Head of caudate nucleus (tissue), 42 donors: ENCODE measurements at regions not wholly inside any gene's neighbourhood (a gene's known extent, or its start where the extent isn't known, plus 50 kb on each side); places are given as distances from the start of the nearest gene placed in this dataset.
A peak's percentile ranks its signal among the peaks of the same experiment; 100 is the strongest.
"Not testable (repeated sequence)": the region's sequence is repeated elsewhere in the genome, so short reads cannot be mapped to it uniquely, and the experiment has no call there.

ENCODE experiments used
- DNase-seq, 42 donors: peaks; one replicate each; pipeline versions ENCODE4 v3.0.0 to v3.0.0-alpha.2; 2020 to 2021; ENCODE audit warnings: mixed read lengths in 7 of 42
- intact Hi-C: fragments of 100-400 bp; cut with DNase I; formaldehyde crosslinking; loops from one replicate; pipeline ENCODE4 v1.15.0; 2022

- no peak for DNase-seq
- intact Hi-C loops, result no loop called here
These were observed 157.4 kb downstream of the INHBB start for GRCh38 chr2:120503206-120503792.

- intact Hi-C loops, result no loop called here
- no peak for DNase-seq
These were observed 158.0 kb downstream of the INHBB start for GRCh38 chr2:120503793-120504571.

GRCh38 chr2:120504936-120505705 is 159.2 kb downstream of the INHBB start:
- intact Hi-C loops, result no loop called here
- DNase-seq, result peak in 1 of 42 donors; percentile 16

GRCh38 chr2:120508567-120509041 is 162.7 kb downstream of the INHBB start:
- no peak for DNase-seq
- intact Hi-C loops, result no loop called here

GRCh38 chr2:120509213-120509815 is 163.4 kb downstream of the INHBB start:
- DNase-seq, result peak in 1 of 42 donors; percentile 22
- intact Hi-C loops, result no loop called here

- intact Hi-C loops, result loop anchor here (10.0 kb wide), 1 partner anchor 165 kb away; the partner anchor contains the start of gene INHBB
- DNase-seq, result peak in 30 of 42 donors; percentile 19 to 72 (median 48)
These were observed 164.2 kb downstream of the INHBB start for GRCh38 chr2:120509991-120510735.

- intact Hi-C loops, result loop anchor here (10.0 kb wide), 1 partner anchor 166 kb away; the partner anchor contains the start of gene INHBB
- DNase-seq, result peak in 3 of 42 donors; percentile 23 to 27 (median 27)
These were observed 164.9 kb downstream of the INHBB start for GRCh38 chr2:120510751-120511395.

- intact Hi-C loops, result loop anchor here (10.0 kb wide), 1 partner anchor 167 kb away; the partner anchor contains the start of gene INHBB
- DNase-seq, result peak in 39 of 42 donors; percentile 16 to 79 (median 50)
These were observed 165.6 kb downstream of the INHBB start for GRCh38 chr2:120511536-120511935.

- intact Hi-C loops, result loop anchor here (10.0 kb wide), 1 partner anchor 167 kb away; the partner anchor contains the start of gene INHBB
- DNase-seq, result no peak
These were observed 166.2 kb downstream of the INHBB start for GRCh38 chr2:120511947-120512710.

GRCh38 chr2:120513776-120514357 is 167.9 kb downstream of the INHBB start:
- intact Hi-C loops, result loop anchor here (10.0 kb wide), 1 partner anchor 169 kb away; the partner anchor contains the start of gene INHBB
- no peak for DNase-seq

- DNase-seq, result no peak
- intact Hi-C loops, result loop anchor here (10.0 kb wide), 1 partner anchor 170 kb away; the partner anchor contains the start of gene INHBB
These were observed 168.6 kb downstream of the INHBB start for GRCh38 chr2:120514521-120514920.

- not testable (repeated sequence) for DNase-seq
- intact Hi-C loops, result loop anchor here (10.0 kb wide), 1 partner anchor 170 kb away; the partner anchor contains the start of gene INHBB
These were observed 169.3 kb downstream of the INHBB start for GRCh38 chr2:120515066-120515758.

GRCh38 chr2:120515759-120516678 is 170.1 kb downstream of the INHBB start:
- DNase-seq, result no peak
- intact Hi-C loops, result loop anchor here (10.0 kb wide), 1 partner anchor 171 kb away; the partner anchor contains the start of gene INHBB

GRCh38 chr2:120516679-120517314 is 170.9 kb downstream of the INHBB start:
- DNase-seq, result peak in 1 of 42 donors; percentile 13
- intact Hi-C loops, result loop anchor here (10.0 kb wide), 1 partner anchor 172 kb away; the partner anchor contains the start of gene INHBB
